GM12878 (cell line): ENCODE measurements at regions not wholly inside any gene's neighbourhood (a gene's known extent, or its start where the extent isn't known, plus 50 kb on each side); places are given as distances from the start of the nearest gene placed in this dataset.

Source experiments
- ATAC-seq: fragments of 200-7000 bp; cut with Tn5 transposase; 3 replicates; pipeline ENCODE4 v1.9.1; 2020; ENCODE audit warnings: mild to moderate bottlenecking, moderate library complexity
- BruUV-seq: library from RNA; stranded (reverse); fragments of 400-500 nt; replicated peaks from 2 replicates; lab custom pipeline; 2021; lab: Mats Ljungman, UMichigan
- CTCF ChIA-PET: fragments of 300-600 bp; sonication (Branson Sonifier 250); formaldehyde crosslinking; extraction: SDS; loops from one replicate; lab custom pipeline; 2021; ENCODE audit warnings: inconsistent platforms; lab: Yijun Ruan, JAX
- POLR2A ChIA-PET: fragments of 350-600 bp; formaldehyde crosslinking; extraction: SDS; loops from one replicate; lab custom pipeline; 2021; ENCODE audit warnings: inconsistent platforms; lab: Charles Lee
- RAD21 ChIA-PET: fragments of 300-600 bp; sonication (Branson Sonifier 250); formaldehyde crosslinking; loops from one replicate; lab custom pipeline; 2023; ENCODE audit warnings: antibody characterized with exemption; ENCODE audit not compliant: unreplicated experiment; lab: Charles Lee
- SMC1A ChIA-PET: fragments of 300-600 bp; sonication (Branson Sonifier 250); formaldehyde crosslinking; loops from one replicate; lab custom pipeline; 2023; ENCODE audit not compliant: unreplicated experiment, uncharacterized antibody; lab: Charles Lee
- DNase-seq: peaks from one replicate; pipeline ENCODE4 v3.0.0-alpha.2; 2011; ENCODE audit warnings: low read depth, low spot score
- FAIRE-seq: peaks from 3 replicates; lab custom pipeline; 2011; peaks lifted over from hg19 to GRCh38; lab: Jason Lieb, UNC
- H2AFZ ChIP-seq: 2 replicates; pipeline ENCODE4 v1.6.0; 2011; ENCODE audit warnings: low read depth, low read length, control low read depth; ENCODE audit not compliant: control insufficient read depth
- H3K27ac ChIP-seq: 2 replicates; pipeline ENCODE4 v1.5.1; 2011; ENCODE audit warnings: control low read depth; ENCODE audit not compliant: control insufficient read depth, insufficient read depth
- H3K27me3 ChIP-seq, 2 experiments: replicated peaks in 1 of 2; 2 replicates each; pipeline versions ENCODE4 v1.6.0 to v1.6.1; 2011; ENCODE audit warnings: low read length in 1 of 2; ENCODE audit not compliant: control insufficient read depth in 2 of 2, insufficient read depth in 2 of 2
- H3K36me3 ChIP-seq, 2 experiments: 2 replicates each; pipeline ENCODE4 v1.5.1; 2011; ENCODE audit warnings: low read length in 1 of 2; ENCODE audit not compliant: control insufficient read depth in 2 of 2, insufficient read depth in 2 of 2
- H3K4me1 ChIP-seq: 2 replicates; pipeline ENCODE4 v1.6.1; 2011; ENCODE audit warnings: mild to moderate bottlenecking, low read length, moderate library complexity, mixed read lengths; ENCODE audit not compliant: control insufficient read depth, insufficient read depth
- H3K4me2 ChIP-seq: 2 replicates; pipeline ENCODE4 v1.6.0; 2011; ENCODE audit warnings: control low read depth; ENCODE audit not compliant: control insufficient read depth, insufficient read depth
- H3K4me3 ChIP-seq: fragments of 200-600 bp; sonication (generic); 2 replicates; pipeline ENCODE4 v1.5.1; 2016
- H3K79me2 ChIP-seq: 2 replicates; pipeline ENCODE4 v1.6.0; 2011; ENCODE audit warnings: low read length; ENCODE audit not compliant: control insufficient read depth, insufficient read depth
- H3K9ac ChIP-seq: 2 replicates; pipeline ENCODE4 v1.8.0; 2011; ENCODE audit warnings: low read length, control low read depth, mixed read lengths; ENCODE audit not compliant: control insufficient read depth, insufficient read depth
- H3K9me3 ChIP-seq: replicated peaks from 3 replicates; pipeline ENCODE4 v1.5.1; 2011; ENCODE audit warnings: mild to moderate bottlenecking, low read length; ENCODE audit not compliant: control insufficient read depth, insufficient read depth
- H4K20me1 ChIP-seq: 2 replicates; pipeline ENCODE4 v1.6.0; 2011; ENCODE audit not compliant: control insufficient read depth, insufficient read depth
- HDAC2 ChIP-seq: fragments of 200-600 bp; sonication (generic); IDR thresholded peaks from 2 replicates; pipeline ENCODE4 v1.6.1; 2017
- KDM1A ChIP-seq: fragments of 200-600 bp; sonication (generic); IDR thresholded peaks from 2 replicates; pipeline ENCODE4 v1.6.1; 2016; ENCODE audit warnings: borderline replicate concordance
- MYB ChIP-seq: fragments of 150-350 bp; IDR thresholded peaks from 2 replicates; pipeline ENCODE4 v1.6.1; 2014; ENCODE audit warnings: mild to moderate bottlenecking, low read depth, low read length, borderline replicate concordance
- NBN ChIP-seq: fragments of 450-650 bp; IDR thresholded peaks from 2 replicates; pipeline ENCODE4 v1.6.1; 2016
- NFYB ChIP-seq: IDR thresholded peaks from 2 replicates; pipeline ENCODE4 v1.6.1; 2011; ENCODE audit warnings: low read depth, mild to moderate bottlenecking, low read length, improper control_type of control experiment, moderate library complexity; ENCODE audit not compliant: insufficient read depth
- RFX5 ChIP-seq: IDR thresholded peaks from 2 replicates; pipeline ENCODE4 v1.6.1; 2011; ENCODE audit warnings: low read depth, low read length, improper control_type of control experiment
- SIX5 ChIP-seq: IDR thresholded peaks from 2 replicates; pipeline ENCODE4 v1.6.1; 2011; ENCODE audit warnings: mild to moderate bottlenecking, low read depth, low read length, moderate library complexity; ENCODE audit not compliant: severe bottlenecking
- SMC3 ChIP-seq: IDR thresholded peaks from 2 replicates; pipeline ENCODE4 v1.6.1; 2011; ENCODE audit warnings: low read length, improper control_type of control experiment, borderline replicate concordance
- ZNF24 ChIP-seq: fragments of 450-650 bp; IDR thresholded peaks from 2 replicates; pipeline ENCODE4 v1.6.1; 2017; ENCODE audit warnings: antibody characterized with exemption, mild to moderate bottlenecking
- WGBS: methylation state at CpG from one replicate; pipeline ENCODE4 v1.1.6; 2016; ENCODE audit warnings: low lambda C conversion rate; ENCODE audit not compliant: insufficient replicate concordance, insufficient coverage; ENCODE audit errors: missing lambda C conversion rate; 5-methylcytosine and 5-hydroxymethylcytosine counted together
- in situ Hi-C: fragments of 300-500 bp; cut with MboI; formaldehyde crosslinking; loops from 9 replicates; pipeline ENCODE4 v1.14.3; 2018; ENCODE audit warnings: mixed read lengths
- intact Hi-C: fragments of 100-400 bp; cut with micrococcal nuclease; formaldehyde crosslinking; loops from one replicate; pipeline ENCODE4 v1.14.2; 2022; ENCODE audit not compliant: unreplicated experiment
- TF ChIP-seq, protein P1 (sequence below): fragments of 450-650 bp; IDR thresholded peaks from 2 replicates; pipeline ENCODE4 v1.6.1; 2017; ENCODE audit warnings: low read depth, mild to moderate bottlenecking, moderate library complexity
- TF ChIP-seq, protein P2 (sequence below): fragments of 450-650 bp; conservative IDR thresholded peaks from 2 replicates; pipeline ENCODE4 v1.6.1; 2017; ENCODE audit warnings: mild to moderate bottlenecking, moderate library complexity
- TF ChIP-seq, protein P3 (sequence below): fragments of 450-650 bp; IDR thresholded peaks from 2 replicates; pipeline ENCODE4 v1.6.1; 2017; ENCODE audit warnings: mild to moderate bottlenecking, low read depth, inconsistent platforms; ENCODE audit not compliant: poor library complexity, severe bottlenecking
- TF ChIP-seq, protein P4 (sequence below): fragments of 450-650 bp; IDR thresholded peaks from 2 replicates; pipeline ENCODE4 v1.6.1; 2016; ENCODE audit warnings: mild to moderate bottlenecking

DNA sequence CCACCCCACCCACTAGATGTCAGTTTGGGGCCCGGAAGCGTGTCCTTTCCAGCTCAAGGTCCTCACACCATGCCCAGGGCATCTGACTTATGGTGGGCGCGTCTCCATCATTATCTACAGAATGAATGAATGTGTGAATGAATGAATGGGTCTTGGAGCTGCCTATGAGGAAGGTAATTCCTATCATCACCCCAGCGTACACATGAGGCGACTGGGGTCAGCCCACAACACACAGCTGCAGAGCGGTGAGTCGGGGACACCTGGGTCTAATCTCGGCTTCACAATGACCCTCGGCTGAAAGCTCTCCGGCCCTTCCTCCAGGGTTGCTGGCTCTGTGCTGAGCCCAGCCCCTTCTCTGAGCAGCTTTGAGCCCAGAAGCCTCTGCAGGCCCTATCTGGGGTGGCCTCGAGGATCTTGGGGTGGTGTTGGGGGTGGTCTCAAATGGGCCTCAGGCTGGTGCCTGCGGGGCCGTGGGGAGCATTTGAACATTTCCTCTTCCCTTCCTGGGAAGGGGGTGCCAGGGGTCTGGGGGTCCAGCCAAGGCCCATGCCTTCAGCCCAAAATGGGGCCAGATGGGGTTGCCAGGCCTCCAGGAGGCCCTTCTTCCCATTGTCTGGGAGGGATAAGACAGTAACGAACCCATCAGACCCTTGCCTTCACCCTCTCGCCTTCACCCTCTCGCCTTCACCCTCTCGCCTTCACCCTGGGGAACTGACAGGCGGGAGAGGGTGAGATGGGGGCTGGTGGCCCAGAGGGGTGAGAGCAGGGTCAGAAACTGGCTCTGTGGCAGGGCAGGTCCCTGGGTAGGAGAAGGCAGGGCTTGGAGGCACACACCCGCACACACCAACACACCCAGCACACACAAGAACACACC lies 82.4 kb downstream of the MYEOV start:
- Histone ChIP-seq H3K4me2 (no peak overlapping the region), H3K4me3 (no peak overlapping the region), H3K27me3 (no peaks in the 10 kb centered on the region; a peak in 1 of 4 replicates), H3K9ac (no peak overlapping the region), H3K9me3 (no peaks in the 10 kb centered on the region), H4K20me1 (no peaks in the 10 kb centered on the region), H3K36me3 (no peaks in the 10 kb centered on the region), H3K4me1 (no peaks in the 10 kb centered on the region), H3K27ac (no peak overlapping the region), H2AFZ (no peak overlapping the region), H3K79me2 (no peaks in the 10 kb centered on the region)
- ATAC-seq, result no peak
- in situ Hi-C loops (no loop called here), intact Hi-C loops (no loop called here)
- 51% methylated on average over 20 of the region's 20 CpGs for WGBS
- no peak for DNase-seq
- FAIRE-seq, result no peak
- POLR2A ChIA-PET, result no interaction called here
- CTCF ChIA-PET, result interaction anchor here (1.0 kb wide), 1 partner anchor 9 kb away, joined by 3 read pairs; no protein-coding TSS in a partner anchor
- RAD21 ChIA-PET, result no interaction called here
- BruUV-seq, result no TSS peak
- SMC1A ChIA-PET, result no interaction called here
- TF ChIP-seq SMC3 (no peak), RFX5 (no peak), ZNF24 (no peak), SIX5 (no peak), KDM1A (no peak), MYB (no peak), HDAC2 (no peak), NFYB (no peak), NBN (no peak)
- TF ChIP-seq, protein P1, sequence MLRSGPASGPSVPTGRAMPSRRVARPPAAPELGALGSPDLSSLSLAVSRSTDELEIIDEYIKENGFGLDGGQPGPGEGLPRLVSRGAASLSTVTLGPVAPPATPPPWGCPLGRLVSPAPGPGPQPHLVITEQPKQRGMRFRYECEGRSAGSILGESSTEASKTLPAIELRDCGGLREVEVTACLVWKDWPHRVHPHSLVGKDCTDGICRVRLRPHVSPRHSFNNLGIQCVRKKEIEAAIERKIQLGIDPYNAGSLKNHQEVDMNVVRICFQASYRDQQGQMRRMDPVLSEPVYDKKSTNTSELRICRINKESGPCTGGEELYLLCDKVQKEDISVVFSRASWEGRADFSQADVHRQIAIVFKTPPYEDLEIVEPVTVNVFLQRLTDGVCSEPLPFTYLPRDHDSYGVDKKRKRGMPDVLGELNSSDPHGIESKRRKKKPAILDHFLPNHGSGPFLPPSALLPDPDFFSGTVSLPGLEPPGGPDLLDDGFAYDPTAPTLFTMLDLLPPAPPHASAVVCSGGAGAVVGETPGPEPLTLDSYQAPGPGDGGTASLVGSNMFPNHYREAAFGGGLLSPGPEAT, result no peak
- TF ChIP-seq, protein P2, sequence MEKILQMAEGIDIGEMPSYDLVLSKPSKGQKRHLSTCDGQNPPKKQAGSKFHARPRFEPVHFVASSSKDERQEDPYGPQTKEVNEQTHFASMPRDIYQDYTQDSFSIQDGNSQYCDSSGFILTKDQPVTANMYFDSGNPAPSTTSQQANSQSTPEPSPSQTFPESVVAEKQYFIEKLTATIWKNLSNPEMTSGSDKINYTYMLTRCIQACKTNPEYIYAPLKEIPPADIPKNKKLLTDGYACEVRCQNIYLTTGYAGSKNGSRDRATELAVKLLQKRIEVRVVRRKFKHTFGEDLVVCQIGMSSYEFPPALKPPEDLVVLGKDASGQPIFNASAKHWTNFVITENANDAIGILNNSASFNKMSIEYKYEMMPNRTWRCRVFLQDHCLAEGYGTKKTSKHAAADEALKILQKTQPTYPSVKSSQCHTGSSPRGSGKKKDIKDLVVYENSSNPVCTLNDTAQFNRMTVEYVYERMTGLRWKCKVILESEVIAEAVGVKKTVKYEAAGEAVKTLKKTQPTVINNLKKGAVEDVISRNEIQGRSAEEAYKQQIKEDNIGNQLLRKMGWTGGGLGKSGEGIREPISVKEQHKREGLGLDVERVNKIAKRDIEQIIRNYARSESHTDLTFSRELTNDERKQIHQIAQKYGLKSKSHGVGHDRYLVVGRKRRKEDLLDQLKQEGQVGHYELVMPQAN, result no peak
- TF ChIP-seq, protein P3, sequence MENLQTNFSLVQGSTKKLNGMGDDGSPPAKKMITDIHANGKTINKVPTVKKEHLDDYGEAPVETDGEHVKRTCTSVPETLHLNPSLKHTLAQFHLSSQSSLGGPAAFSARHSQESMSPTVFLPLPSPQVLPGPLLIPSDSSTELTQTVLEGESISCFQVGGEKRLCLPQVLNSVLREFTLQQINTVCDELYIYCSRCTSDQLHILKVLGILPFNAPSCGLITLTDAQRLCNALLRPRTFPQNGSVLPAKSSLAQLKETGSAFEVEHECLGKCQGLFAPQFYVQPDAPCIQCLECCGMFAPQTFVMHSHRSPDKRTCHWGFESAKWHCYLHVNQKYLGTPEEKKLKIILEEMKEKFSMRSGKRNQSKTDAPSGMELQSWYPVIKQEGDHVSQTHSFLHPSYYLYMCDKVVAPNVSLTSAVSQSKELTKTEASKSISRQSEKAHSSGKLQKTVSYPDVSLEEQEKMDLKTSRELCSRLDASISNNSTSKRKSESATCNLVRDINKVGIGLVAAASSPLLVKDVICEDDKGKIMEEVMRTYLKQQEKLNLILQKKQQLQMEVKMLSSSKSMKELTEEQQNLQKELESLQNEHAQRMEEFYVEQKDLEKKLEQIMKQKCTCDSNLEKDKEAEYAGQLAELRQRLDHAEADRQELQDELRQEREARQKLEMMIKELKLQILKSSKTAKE, result no peak
- TF ChIP-seq, protein P4, sequence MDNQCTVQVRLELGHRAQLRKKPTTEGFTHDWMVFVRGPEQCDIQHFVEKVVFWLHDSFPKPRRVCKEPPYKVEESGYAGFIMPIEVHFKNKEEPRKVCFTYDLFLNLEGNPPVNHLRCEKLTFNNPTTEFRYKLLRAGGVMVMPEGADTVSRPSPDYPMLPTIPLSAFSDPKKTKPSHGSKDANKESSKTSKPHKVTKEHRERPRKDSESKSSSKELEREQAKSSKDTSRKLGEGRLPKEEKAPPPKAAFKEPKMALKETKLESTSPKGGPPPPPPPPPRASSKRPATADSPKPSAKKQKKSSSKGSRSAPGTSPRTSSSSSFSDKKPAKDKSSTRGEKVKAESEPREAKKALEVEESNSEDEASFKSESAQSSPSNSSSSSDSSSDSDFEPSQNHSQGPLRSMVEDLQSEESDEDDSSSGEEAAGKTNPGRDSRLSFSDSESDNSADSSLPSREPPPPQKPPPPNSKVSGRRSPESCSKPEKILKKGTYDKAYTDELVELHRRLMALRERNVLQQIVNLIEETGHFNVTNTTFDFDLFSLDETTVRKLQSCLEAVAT, result no peak
